NB4 (cell line): ENCODE measurements at regions not wholly inside any gene's neighbourhood (a gene's known extent, or its start where the extent isn't known, plus 50 kb on each side); places are given as distances from the start of the nearest gene placed in this dataset.

Experiments
- POLR2A ChIP-seq: IDR thresholded peaks from 2 replicates; pipeline ENCODE4 v1.6.1; 2011; ENCODE audit warnings: mild to moderate bottlenecking; ENCODE audit not compliant: insufficient read length; ENCODE audit errors: extremely low read depth
- TF ChIP-seq, protein P1 (sequence below): IDR thresholded peaks from one replicate; pipeline ENCODE4 v1.5.1; 2012; ENCODE audit warnings: low read depth, low read length

GRCh38 chr1:228898582-228898992 lies 163.3 kb downstream of the RHOU start:
- TF ChIP-seq, protein P1, sequence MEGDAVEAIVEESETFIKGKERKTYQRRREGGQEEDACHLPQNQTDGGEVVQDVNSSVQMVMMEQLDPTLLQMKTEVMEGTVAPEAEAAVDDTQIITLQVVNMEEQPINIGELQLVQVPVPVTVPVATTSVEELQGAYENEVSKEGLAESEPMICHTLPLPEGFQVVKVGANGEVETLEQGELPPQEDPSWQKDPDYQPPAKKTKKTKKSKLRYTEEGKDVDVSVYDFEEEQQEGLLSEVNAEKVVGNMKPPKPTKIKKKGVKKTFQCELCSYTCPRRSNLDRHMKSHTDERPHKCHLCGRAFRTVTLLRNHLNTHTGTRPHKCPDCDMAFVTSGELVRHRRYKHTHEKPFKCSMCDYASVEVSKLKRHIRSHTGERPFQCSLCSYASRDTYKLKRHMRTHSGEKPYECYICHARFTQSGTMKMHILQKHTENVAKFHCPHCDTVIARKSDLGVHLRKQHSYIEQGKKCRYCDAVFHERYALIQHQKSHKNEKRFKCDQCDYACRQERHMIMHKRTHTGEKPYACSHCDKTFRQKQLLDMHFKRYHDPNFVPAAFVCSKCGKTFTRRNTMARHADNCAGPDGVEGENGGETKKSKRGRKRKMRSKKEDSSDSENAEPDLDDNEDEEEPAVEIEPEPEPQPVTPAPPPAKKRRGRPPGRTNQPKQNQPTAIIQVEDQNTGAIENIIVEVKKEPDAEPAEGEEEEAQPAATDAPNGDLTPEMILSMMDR = no peak
- TF ChIP-seq POLR2A = no peak
